GM19324 (cell line): ENCODE measurements at regions not wholly inside any gene's neighbourhood (a gene's known extent, or its start where the extent isn't known, plus 50 kb on each side); places are given as distances from the start of the nearest gene placed in this dataset.

Experiments used
- ATAC-seq: cut with Tn5 transposase; IDR thresholded peaks from one replicate; pipeline ENCODE4 v1.9.1; 2021; ENCODE audit warnings: mild to moderate bottlenecking, moderate library complexity; ENCODE audit not compliant: unreplicated experiment, low FRiP score

- ATAC-seq = no peak
Observed at GRCh38 chr5:103434057-103434456, 128.5 kb downstream of the NUDT12 start.

- no peak for ATAC-seq
Observed at GRCh38 chr5:103433211-103433610, 129.4 kb downstream of the NUDT12 start.

- peak; percentile 68 for ATAC-seq
Observed at GRCh38 chr5:103428923-103429322, 133.7 kb downstream of the NUDT12 start.

GRCh38 chr5:103428411-103428871, 134.1 kb downstream of the NUDT12 start:
- no peak for ATAC-seq

GRCh38 chr5:103427326-103427725, 135.3 kb downstream of the NUDT12 start:
- no peak for ATAC-seq

- no peak for ATAC-seq
Observed at GRCh38 chr5:103425686-103426454, 136.7 kb downstream of the NUDT12 start.

GRCh38 chr5:103424453-103425205, 138.0 kb downstream of the NUDT12 start:
- ATAC-seq = no peak

- ATAC-seq = no peak
Observed at GRCh38 chr5:103424026-103424425, 138.6 kb downstream of the NUDT12 start.

GRCh38 chr5:103422756-103423155, 139.8 kb downstream of the NUDT12 start:
- ATAC-seq = no peak

GRCh38 chr5:103414604-103415003, 148.0 kb downstream of the NUDT12 start:
- ATAC-seq = no peak

GRCh38 chr5:103411711-103412110, 150.9 kb downstream of the NUDT12 start:
- ATAC-seq = no peak

- ATAC-seq = peak; percentile 86
Observed at GRCh38 chr5:103410172-103410571, 151.6 kb downstream of the MACIR start.

- ATAC-seq = no peak
Observed at GRCh38 chr5:103409013-103409670, 150.6 kb downstream of the MACIR start.

- peak; percentile 44 for ATAC-seq
Observed at GRCh38 chr5:103408408-103408807, 149.8 kb downstream of the MACIR start.

- no peak for ATAC-seq
Observed at GRCh38 chr5:103407402-103407801, 148.8 kb downstream of the MACIR start.

- no peak for ATAC-seq
Observed at GRCh38 chr5:103404483-103404882, 145.9 kb downstream of the MACIR start.

- no peak for ATAC-seq
Observed at GRCh38 chr5:103402851-103403250, 144.3 kb downstream of the MACIR start.

GRCh38 chr5:103397739-103398581, 139.4 kb downstream of the MACIR start:
- ATAC-seq = no peak

GRCh38 chr5:103394676-103395075, 136.1 kb downstream of the MACIR start:
- no peak for ATAC-seq

GRCh38 chr5:103393101-103393754, 134.7 kb downstream of the MACIR start:
- ATAC-seq = no peak
